ENCODE measurements at regions not wholly inside any gene's neighbourhood (a gene's known extent, or its start where the extent isn't known, plus 50 kb on each side); places are given as distances from the start of the nearest gene placed in this dataset.

DNA sequence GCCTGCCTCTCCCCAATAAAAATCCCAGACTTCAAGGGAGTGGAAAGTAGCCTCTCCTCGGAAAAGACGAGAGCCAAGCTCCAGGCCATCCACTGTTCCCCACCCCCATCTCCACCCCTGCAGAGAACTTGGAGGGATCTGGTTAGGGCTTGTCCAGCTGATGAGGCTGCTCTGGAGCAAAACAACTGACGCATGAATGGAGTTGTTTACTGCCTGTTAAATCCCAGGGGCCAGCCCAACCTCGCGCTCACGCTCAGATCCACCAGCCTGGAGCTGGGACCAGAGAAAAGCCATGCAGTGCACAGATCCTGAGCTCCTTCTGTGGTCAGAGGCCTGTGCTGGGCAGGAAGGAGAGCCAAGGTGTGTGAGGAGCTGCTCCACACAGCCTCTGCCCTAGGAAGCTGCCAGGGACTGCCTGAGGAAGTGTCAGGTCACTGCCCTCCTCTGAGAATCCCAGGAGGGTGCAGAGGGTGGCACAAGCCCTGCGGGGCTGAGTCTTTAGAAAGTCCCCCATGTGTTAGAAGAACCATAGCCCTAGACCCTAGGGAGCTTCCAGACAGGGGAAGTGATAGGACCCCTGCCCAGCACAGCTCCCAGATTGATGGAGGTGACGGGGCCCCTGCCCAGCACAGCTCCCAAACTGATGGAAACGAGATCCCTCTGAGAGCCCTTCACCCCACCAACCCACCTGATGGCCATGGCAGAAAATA, 109.0 kb upstream of the IPO9 start:
- TF ChIP-seq CTCF (conservative IDR thresholded peaks at IDR 0.05; ENCODE audit: low read depth in 2 of 2) (no peak), POLR2AphosphoS5 (IDR thresholded peaks at IDR 0.05; ENCODE audit: low read depth) (no peak), EZH2 (IDR thresholded peaks at IDR 0.05; ENCODE audit: low read depth, unreplicated experiment) (no peak), REST (IDR thresholded peaks at IDR 0.05; ENCODE audit: unreplicated experiment) (no peak), JUNB (IDR thresholded peaks at IDR 0.05; ENCODE audit: unreplicated experiment) (no peak), EZH2phosphoT487 (IDR thresholded peaks at IDR 0.05; ENCODE audit: unreplicated experiment) (no peak), ZNF331 (CRISPR knock-in tag; IDR thresholded peaks at IDR 0.05; ENCODE audit: low read depth) (no peak), CREB1 (CRISPR knock-in tag; IDR thresholded peaks at IDR 0.05; ENCODE audit: low read depth) (no peak), STAT1 (IDR thresholded peaks at IDR 0.05; ENCODE audit: unreplicated experiment) (no peak)
- TF ChIP-seq, protein P1, sequence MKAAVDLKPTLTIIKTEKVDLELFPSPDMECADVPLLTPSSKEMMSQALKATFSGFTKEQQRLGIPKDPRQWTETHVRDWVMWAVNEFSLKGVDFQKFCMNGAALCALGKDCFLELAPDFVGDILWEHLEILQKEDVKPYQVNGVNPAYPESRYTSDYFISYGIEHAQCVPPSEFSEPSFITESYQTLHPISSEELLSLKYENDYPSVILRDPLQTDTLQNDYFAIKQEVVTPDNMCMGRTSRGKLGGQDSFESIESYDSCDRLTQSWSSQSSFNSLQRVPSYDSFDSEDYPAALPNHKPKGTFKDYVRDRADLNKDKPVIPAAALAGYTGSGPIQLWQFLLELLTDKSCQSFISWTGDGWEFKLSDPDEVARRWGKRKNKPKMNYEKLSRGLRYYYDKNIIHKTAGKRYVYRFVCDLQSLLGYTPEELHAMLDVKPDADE (IDR thresholded peaks at IDR 0.05) = no peak
